ENCODE measurements at regions not wholly inside any gene's neighbourhood (a gene's known extent, or its start where the extent isn't known, plus 50 kb on each side); places are given as distances from the start of the nearest gene placed in this dataset.

GRCh38 chr4:101599620-101600019 is 190.9 kb upstream of the BANK1 start:
- H3K4me3 ChIP-seq (ENCODE audit: low read depth, low read length): no peak overlapping the region
- H3K9me3 ChIP-seq (ENCODE audit: insufficient read depth, low read depth, low read length): no peaks in the 10 kb centered on the region
- no peaks in the 10 kb centered on the region for H3K36me3 ChIP-seq (ENCODE audit: control insufficient read depth in 1 of 2, insufficient read depth in 2 of 2, low read length in 2 of 2)
- no peak overlapping the region for H4K91ac ChIP-seq (ENCODE audit: low read depth, low read length)
- peak; percentile 65 to 89 for DNase-seq
- no peak overlapping the region for H4K12ac ChIP-seq (ENCODE audit: low read depth, low read length)
- no peak overlapping the region for H3K23ac ChIP-seq (ENCODE audit: low read length)
- no peak overlapping the region for H3K18ac ChIP-seq (ENCODE audit: low read length)
- no peaks in the 10 kb centered on the region for H3K79me1 ChIP-seq (ENCODE audit: low read length)
- no peak overlapping the region for H2BK5ac ChIP-seq (ENCODE audit: low read depth, low read length, poor library complexity)
- no peak overlapping the region for H2AFZ ChIP-seq (ENCODE audit: insufficient read depth, low read length, poor library complexity)
- no peak overlapping the region for H3K9ac ChIP-seq (ENCODE audit: low read length)
- H2BK12ac ChIP-seq (ENCODE audit: low read length): no peak overlapping the region
- H3K4me1 ChIP-seq (ENCODE audit: control insufficient read depth in 1 of 2, insufficient read depth in 2 of 2, low read length in 2 of 2): no peaks in the 10 kb centered on the region
- no peak overlapping the region for H3K4me2 ChIP-seq (ENCODE audit: low read length)
- H3K4ac ChIP-seq (ENCODE audit: low read depth, low read length): no peak overlapping the region
- H2BK120ac ChIP-seq (ENCODE audit: insufficient read depth, low read length, poor library complexity): no peak overlapping the region
- H3K14ac ChIP-seq (ENCODE audit: low read length): no peak overlapping the region
- no peak overlapping the region for H4K8ac ChIP-seq (ENCODE audit: low read depth, low read length)
- WGBS (ENCODE audit: extremely low coverage, insufficient coverage, insufficient read length): no CpG with 5 or more reads among the region's 4 CpGs
- no peak overlapping the region for H3K27ac ChIP-seq (ENCODE audit: low read depth, low read length)
- no peaks in the 10 kb centered on the region for H3K27me3 ChIP-seq (ENCODE audit: insufficient read depth, low read length)
- no peak overlapping the region for H2AK5ac ChIP-seq (ENCODE audit: low read length)
- no peaks in the 10 kb centered on the region for H3K79me2 ChIP-seq (ENCODE audit: control insufficient read depth, insufficient read depth, low read length, poor library complexity)

GRCh38 chr4:101596781-101597552 is 193.6 kb upstream of the BANK1 start:
- H3K27me3 ChIP-seq (ENCODE audit: insufficient read depth, low read length): no peaks in the 10 kb centered on the region
- H3K36me3 ChIP-seq (ENCODE audit: control insufficient read depth in 1 of 2, insufficient read depth in 2 of 2, low read length in 2 of 2): no peaks in the 10 kb centered on the region
- no peak overlapping the region for H2AK5ac ChIP-seq (ENCODE audit: low read length)
- H3K4ac ChIP-seq (ENCODE audit: low read depth, low read length): no peak overlapping the region
- H3K27ac ChIP-seq (ENCODE audit: low read depth, low read length): no peak overlapping the region
- no peak overlapping the region for H3K4me3 ChIP-seq (ENCODE audit: low read depth, low read length)
- H2BK5ac ChIP-seq (ENCODE audit: low read depth, low read length, poor library complexity): no peak overlapping the region
- no peaks in the 10 kb centered on the region for H3K79me2 ChIP-seq (ENCODE audit: control insufficient read depth, insufficient read depth, low read length, poor library complexity)
- no peaks in the 10 kb centered on the region for H3K9me3 ChIP-seq (ENCODE audit: insufficient read depth, low read depth, low read length)
- H3K79me1 ChIP-seq (ENCODE audit: low read length): no peaks in the 10 kb centered on the region
- no peak overlapping the region for H3K23ac ChIP-seq (ENCODE audit: low read length)
- no peak overlapping the region for H4K12ac ChIP-seq (ENCODE audit: low read depth, low read length)
- DNase-seq: peak in 1 of 2 donors; percentile 30
- no CpG with 5 or more reads among the region's 2 CpGs for WGBS (ENCODE audit: extremely low coverage, insufficient coverage, insufficient read length)
- no peak overlapping the region for H2BK120ac ChIP-seq (ENCODE audit: insufficient read depth, low read length, poor library complexity)
- H2BK12ac ChIP-seq (ENCODE audit: low read length): no peak overlapping the region
- H3K14ac ChIP-seq (ENCODE audit: low read length): no peak overlapping the region
- no peak overlapping the region for H2AFZ ChIP-seq (ENCODE audit: insufficient read depth, low read length, poor library complexity)
- H4K91ac ChIP-seq (ENCODE audit: low read depth, low read length): no peak overlapping the region
- no peak overlapping the region for H3K9ac ChIP-seq (ENCODE audit: low read length)
- no peak overlapping the region for H3K18ac ChIP-seq (ENCODE audit: low read length)
- H3K4me1 ChIP-seq (ENCODE audit: control insufficient read depth in 1 of 2, insufficient read depth in 2 of 2, low read length in 2 of 2): no peaks in the 10 kb centered on the region
- no peak overlapping the region for H4K8ac ChIP-seq (ENCODE audit: low read depth, low read length)
- no peak overlapping the region for H3K4me2 ChIP-seq (ENCODE audit: low read length)

- Histone ChIP-seq H2BK12ac (ENCODE audit: low read length) (no peak overlapping the region), H3K9me3 (ENCODE audit: insufficient read depth, low read depth, low read length) (no peaks in the 10 kb centered on the region), H2BK120ac (ENCODE audit: insufficient read depth, low read length, poor library complexity) (no peak overlapping the region), H3K27me3 (ENCODE audit: insufficient read depth, low read length) (no peaks in the 10 kb centered on the region), H4K12ac (ENCODE audit: low read depth, low read length) (no peak overlapping the region), H4K91ac (ENCODE audit: low read depth, low read length) (no peak overlapping the region), H4K8ac (ENCODE audit: low read depth, low read length) (no peak overlapping the region), H3K14ac (ENCODE audit: low read length) (no peak overlapping the region), H3K27ac (ENCODE audit: low read depth, low read length) (no peak overlapping the region), H3K4me1 (ENCODE audit: control insufficient read depth in 1 of 2, insufficient read depth in 2 of 2, low read length in 2 of 2) (no peaks in the 10 kb centered on the region), H3K4me3 (ENCODE audit: low read depth, low read length) (no peak overlapping the region), H3K18ac (ENCODE audit: low read length) (no peak overlapping the region), H3K23ac (ENCODE audit: low read length) (no peak overlapping the region), H3K79me1 (ENCODE audit: low read length) (no peaks in the 10 kb centered on the region), H2AFZ (ENCODE audit: insufficient read depth, low read length, poor library complexity) (no peak overlapping the region), H3K79me2 (ENCODE audit: control insufficient read depth, insufficient read depth, low read length, poor library complexity) (no peaks in the 10 kb centered on the region), H3K36me3 (ENCODE audit: control insufficient read depth in 1 of 2, insufficient read depth in 2 of 2, low read length in 2 of 2) (no peaks in the 10 kb centered on the region), H2BK5ac (ENCODE audit: low read depth, low read length, poor library complexity) (no peak overlapping the region), H2AK5ac (ENCODE audit: low read length) (no peak overlapping the region), H3K4me2 (ENCODE audit: low read length) (no peak overlapping the region), H3K4ac (ENCODE audit: low read depth, low read length) (no peak overlapping the region), H3K9ac (ENCODE audit: low read length) (no peak overlapping the region)
- DNase-seq: no peak
- no CpG with 5 or more reads among the region's 11 CpGs for WGBS (ENCODE audit: extremely low coverage, insufficient coverage, insufficient read length)
Observed at GRCh38 chr4:101594588-101594987, 195.9 kb upstream of the BANK1 start.

DNA sequence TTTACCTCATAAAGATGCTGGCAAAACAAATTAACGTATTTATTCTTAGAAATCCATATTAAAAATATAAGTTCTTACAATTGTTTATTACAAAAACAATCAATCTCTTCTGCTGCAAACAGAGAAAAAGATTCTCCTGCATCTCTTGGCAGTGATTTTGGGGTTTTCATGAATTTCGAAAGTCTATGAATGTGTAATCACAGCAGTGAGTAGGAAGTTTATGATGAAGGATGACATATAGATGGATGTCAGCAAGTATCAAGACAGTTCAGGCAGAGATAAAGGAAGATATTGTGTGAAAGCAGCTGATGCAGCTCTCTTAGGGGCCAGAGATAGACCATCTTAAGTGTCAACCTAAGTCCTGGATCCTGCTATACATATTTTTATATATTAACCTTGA is 196.9 kb upstream of the BANK1 start:
- Histone ChIP-seq H2BK120ac (ENCODE audit: insufficient read depth, low read length, poor library complexity) (no peak overlapping the region), H2AFZ (ENCODE audit: insufficient read depth, low read length, poor library complexity) (no peak overlapping the region), H3K36me3 (ENCODE audit: control insufficient read depth in 1 of 2, insufficient read depth in 2 of 2, low read length in 2 of 2) (no peaks in the 10 kb centered on the region), H2BK12ac (ENCODE audit: low read length) (no peak overlapping the region), H2BK5ac (ENCODE audit: low read depth, low read length, poor library complexity) (no peak overlapping the region), H3K9me3 (ENCODE audit: insufficient read depth, low read depth, low read length) (no peaks in the 10 kb centered on the region), H4K12ac (ENCODE audit: low read depth, low read length) (no peak overlapping the region), H3K4me2 (ENCODE audit: low read length) (no peak overlapping the region), H3K4me3 (ENCODE audit: low read depth, low read length) (no peak overlapping the region), H3K23ac (ENCODE audit: low read length) (no peak overlapping the region), H3K27me3 (ENCODE audit: insufficient read depth, low read length) (no peaks in the 10 kb centered on the region), H3K4me1 (ENCODE audit: control insufficient read depth in 1 of 2, insufficient read depth in 2 of 2, low read length in 2 of 2) (no peaks in the 10 kb centered on the region), H3K9ac (ENCODE audit: low read length) (no peak overlapping the region), H3K79me2 (ENCODE audit: control insufficient read depth, insufficient read depth, low read length, poor library complexity) (no peaks in the 10 kb centered on the region), H2AK5ac (ENCODE audit: low read length) (no peak overlapping the region), H3K14ac (ENCODE audit: low read length) (no peak overlapping the region), H3K18ac (ENCODE audit: low read length) (no peak overlapping the region), H4K91ac (ENCODE audit: low read depth, low read length) (no peak overlapping the region), H3K27ac (ENCODE audit: low read depth, low read length) (no peak overlapping the region), H3K79me1 (ENCODE audit: low read length) (no peaks in the 10 kb centered on the region), H3K4ac (ENCODE audit: low read depth, low read length) (no peak overlapping the region), H4K8ac (ENCODE audit: low read depth, low read length) (no peak overlapping the region)
- no peak for DNase-seq
- WGBS (ENCODE audit: extremely low coverage, insufficient coverage, insufficient read length): no CpG with 5 or more reads among the region's 2 CpGs
